Stimulated activated CD4-positive, alpha-beta T cell treated with anti-CD3 and anti-CD28 coated beads, Interleukin-2, amount 100 ng/mL, for 24 hours (primary cell): ENCODE measurements at regions not wholly inside any gene's neighbourhood (a gene's known extent, or its start where the extent isn't known, plus 50 kb on each side); places are given as distances from the start of the nearest gene placed in this dataset.
"Not testable (repeated sequence)": the region's sequence is repeated elsewhere in the genome, so short reads cannot be mapped to it uniquely, and the experiment has no call there.

Experiments
- DNase-seq, 2 donors: peaks; one replicate each; pipeline ENCODE4 v3.0.0-alpha.2; 2020

GRCh38 chr9:96156171-96156974, 145.6 kb downstream of the HSD17B3 start:
- DNase-seq: no peak

GRCh38 chr9:96154081-96154480, 147.9 kb downstream of the HSD17B3 start:
- DNase-seq: no peak

- no peak for DNase-seq
Observed at GRCh38 chr9:96152550-96152949, 149.4 kb downstream of the HSD17B3 start.

GRCh38 chr9:96150324-96151227, 151.4 kb downstream of the HSD17B3 start:
- DNase-seq: peak; percentile 40 to 61

- DNase-seq: no peak
Observed at GRCh38 chr9:96149533-96150280, 152.3 kb downstream of the HSD17B3 start.

- no peak for DNase-seq
Observed at GRCh38 chr9:96148634-96149532, 153.1 kb downstream of the HSD17B3 start.

GRCh38 chr9:96147029-96147428, 154.9 kb downstream of the HSD17B3 start:
- DNase-seq: not testable (repeated sequence)

- no peak for DNase-seq
Observed at GRCh38 chr9:96141666-96142065, 160.3 kb downstream of the HSD17B3 start.

GRCh38 chr9:96141128-96141474, 160.9 kb downstream of the HSD17B3 start:
- DNase-seq: no peak

- no peak for DNase-seq
Observed at GRCh38 chr9:96140296-96141127, 161.5 kb downstream of the HSD17B3 start.

GRCh38 chr9:96139592-96140295, 162.2 kb downstream of the HSD17B3 start:
- DNase-seq: no peak

GRCh38 chr9:96138616-96139015, 163.4 kb downstream of the HSD17B3 start:
- DNase-seq: no peak

- no peak for DNase-seq
Observed at GRCh38 chr9:96137671-96138429, 164.1 kb downstream of the HSD17B3 start.

- DNase-seq: no peak
Observed at GRCh38 chr9:96136992-96137670, 164.8 kb downstream of the HSD17B3 start.

- no peak for DNase-seq
Observed at GRCh38 chr9:96135753-96136290, 166.2 kb downstream of the HSD17B3 start.

- DNase-seq: no peak
Observed at GRCh38 chr9:96135076-96135752, 166.8 kb downstream of the HSD17B3 start.

GRCh38 chr9:96133321-96134021, 168.5 kb downstream of the HSD17B3 start:
- DNase-seq: no peak

GRCh38 chr9:96131825-96132224, 170.2 kb downstream of the HSD17B3 start:
- DNase-seq: no peak
